Neural cell (in vitro differentiated cells): ENCODE measurements at regions not wholly inside any gene's neighbourhood (a gene's known extent, or its start where the extent isn't known, plus 50 kb on each side); places are given as distances from the start of the nearest gene placed in this dataset.

ENCODE experiments used
- H2AFZ ChIP-seq: fragments of 200-600, 300-800 bp; sonication (generic), shearing (Covaris generic); 2 replicates; pipeline ENCODE4 v1.6.0; 2014; ENCODE audit warnings: low read depth, mild to moderate bottlenecking, antibody characterized with exemption, low read length, moderate library complexity
- H3F3A ChIP-seq: fragments of 200-600 bp; shearing (Covaris generic); 2 replicates; pipeline ENCODE4 v1.6.1; 2016; ENCODE audit warnings: mild to moderate bottlenecking, moderate library complexity, mixed read lengths, antibody characterized with exemption, low read length; ENCODE audit not compliant: insufficient read depth, poor library complexity, severe bottlenecking
- H3K27ac ChIP-seq: fragments of 200-600, 300-800 bp; sonication (generic), shearing (Covaris generic); 2 replicates; pipeline ENCODE4 v1.5.1; 2014; ENCODE audit warnings: mild to moderate bottlenecking, low read length, moderate library complexity
- H3K27me3 ChIP-seq: fragments of 300-800, 200-600 bp; sonication (generic), shearing (Covaris generic); 2 replicates; pipeline ENCODE4 v1.6.0; 2014; ENCODE audit warnings: mild to moderate bottlenecking, low read depth, low read length, moderate library complexity; ENCODE audit not compliant: insufficient read depth
- H3K36me3 ChIP-seq: fragments of 300-800, 200-600 bp; sonication (generic), shearing (Covaris generic); 2 replicates; pipeline ENCODE4 v1.5.1; 2014; ENCODE audit warnings: mild to moderate bottlenecking, antibody characterized with exemption, low read length, moderate library complexity; ENCODE audit not compliant: insufficient read depth
- H3K4me2 ChIP-seq: fragments of 300-800, 200-600 bp; sonication (generic), shearing (Covaris generic); 2 replicates; pipeline ENCODE4 v1.6.0; 2014; ENCODE audit warnings: mild to moderate bottlenecking, low read length
- H3K4me3 ChIP-seq: fragments of 300-800, 200-600 bp; sonication (generic), shearing (Covaris generic); 2 replicates; pipeline ENCODE4 v1.5.1; 2014; ENCODE audit warnings: mild to moderate bottlenecking, low read length, moderate library complexity
- H3K79me2 ChIP-seq: fragments of 200-600 bp; shearing (Covaris generic); replicated peaks from 2 replicates; pipeline ENCODE4 v1.6.0; 2014; ENCODE audit warnings: mild to moderate bottlenecking, low read length, moderate library complexity; ENCODE audit not compliant: insufficient read depth
- H3K9ac ChIP-seq: fragments of 300-800, 200-600 bp; sonication (generic), shearing (Covaris generic); 2 replicates; pipeline ENCODE4 v1.6.1; 2016; ENCODE audit warnings: mild to moderate bottlenecking, low read length, mixed read lengths
- H3K9me2 ChIP-seq: fragments of 200-600 bp; shearing (Covaris generic); 2 replicates; pipeline ENCODE4 v1.6.1; 2016; ENCODE audit warnings: mild to moderate bottlenecking, low read length, mixed read lengths; ENCODE audit not compliant: insufficient read depth
- H3K9me3 ChIP-seq: fragments of 200-600, 300-800 bp; sonication (generic), shearing (Covaris generic); 2 replicates; pipeline ENCODE4 v1.6.1; 2016; ENCODE audit warnings: mild to moderate bottlenecking, mixed run types, low read length, moderate library complexity, mixed read lengths
- H4K20me1 ChIP-seq: fragments of 200-600 bp; shearing (Covaris generic); 2 replicates; pipeline ENCODE4 v1.6.1; 2016; ENCODE audit warnings: mild to moderate bottlenecking, mixed run types; ENCODE audit not compliant: insufficient read depth
- EP300 ChIP-seq: fragments of 450-650 bp; conservative IDR thresholded peaks from 2 replicates; pipeline ENCODE4 v1.6.1; 2014; ENCODE audit warnings: antibody characterized with exemption, mild to moderate bottlenecking, moderate library complexity; ENCODE audit not compliant: poor library complexity, severe bottlenecking
- EZH2 ChIP-seq: fragments of 200-600, 300-800 bp; shearing (Covaris generic), sonication (generic); IDR thresholded peaks from 2 replicates; pipeline ENCODE4 v1.6.1; 2014; ENCODE audit warnings: antibody characterized with exemption, low read length, borderline replicate concordance, mild to moderate bottlenecking; ENCODE audit not compliant: insufficient read depth, poor library complexity, severe bottlenecking
- MXI1 ChIP-seq: fragments of 450-650 bp; conservative IDR thresholded peaks from 2 replicates; pipeline ENCODE4 v1.6.1; 2014; ENCODE audit warnings: antibody characterized with exemption, mild to moderate bottlenecking; ENCODE audit not compliant: poor library complexity, severe bottlenecking
- POLR2AphosphoS5 ChIP-seq: IDR thresholded peaks from 2 replicates; pipeline ENCODE4 v1.6.1; 2012
- RAD21 ChIP-seq: fragments of 450-650 bp; conservative IDR thresholded peaks from 2 replicates; pipeline ENCODE4 v1.6.1; 2014; ENCODE audit warnings: antibody characterized with exemption, mild to moderate bottlenecking, moderate library complexity
- SMC3 ChIP-seq: fragments of 450-650 bp; conservative IDR thresholded peaks from 2 replicates; pipeline ENCODE4 v1.6.1; 2014; ENCODE audit warnings: antibody characterized with exemption, mild to moderate bottlenecking, moderate library complexity; ENCODE audit not compliant: poor library complexity
- TAF1 ChIP-seq: IDR thresholded peaks from 2 replicates; pipeline ENCODE4 v1.6.1; 2012; ENCODE audit warnings: low read depth
- TF ChIP-seq, protein P1 (sequence below): fragments of 450-650 bp; IDR thresholded peaks from 2 replicates; pipeline ENCODE4 v1.5.1; 2014; ENCODE audit warnings: antibody characterized with exemption, mild to moderate bottlenecking, moderate library complexity; ENCODE audit not compliant: poor library complexity, severe bottlenecking
- TF ChIP-seq, protein P2 (sequence below): IDR thresholded peaks from 2 replicates; pipeline ENCODE4 v1.6.1; 2012; ENCODE audit warnings: borderline replicate concordance

DNA sequence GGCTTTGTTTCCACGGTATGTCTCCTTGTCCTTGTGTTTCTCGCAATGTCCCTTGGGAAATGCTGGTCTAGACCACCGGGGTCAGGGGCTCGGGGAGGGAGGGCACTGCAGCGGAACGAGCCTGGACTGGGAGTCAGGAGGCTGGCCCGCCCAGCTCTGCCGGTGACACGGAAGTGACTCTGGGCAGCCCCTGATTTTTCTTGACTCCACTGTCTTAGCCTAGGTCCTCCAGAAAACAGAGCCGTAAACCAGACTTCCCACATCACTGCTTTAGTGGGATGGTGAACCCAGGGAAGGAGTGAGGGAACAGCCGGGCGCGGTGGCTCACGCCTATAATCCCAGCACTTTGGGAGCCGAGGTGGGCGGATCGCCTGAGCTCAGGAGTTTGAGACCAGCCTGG is 144.2 kb downstream of the ASB1 start:
- TF ChIP-seq MXI1 (no peak), EP300 (no peak), RAD21 (no peak), EZH2 (no peak), TAF1 (no peak), SMC3 (no peak), POLR2AphosphoS5 (no peak)
- TF ChIP-seq, protein P1, sequence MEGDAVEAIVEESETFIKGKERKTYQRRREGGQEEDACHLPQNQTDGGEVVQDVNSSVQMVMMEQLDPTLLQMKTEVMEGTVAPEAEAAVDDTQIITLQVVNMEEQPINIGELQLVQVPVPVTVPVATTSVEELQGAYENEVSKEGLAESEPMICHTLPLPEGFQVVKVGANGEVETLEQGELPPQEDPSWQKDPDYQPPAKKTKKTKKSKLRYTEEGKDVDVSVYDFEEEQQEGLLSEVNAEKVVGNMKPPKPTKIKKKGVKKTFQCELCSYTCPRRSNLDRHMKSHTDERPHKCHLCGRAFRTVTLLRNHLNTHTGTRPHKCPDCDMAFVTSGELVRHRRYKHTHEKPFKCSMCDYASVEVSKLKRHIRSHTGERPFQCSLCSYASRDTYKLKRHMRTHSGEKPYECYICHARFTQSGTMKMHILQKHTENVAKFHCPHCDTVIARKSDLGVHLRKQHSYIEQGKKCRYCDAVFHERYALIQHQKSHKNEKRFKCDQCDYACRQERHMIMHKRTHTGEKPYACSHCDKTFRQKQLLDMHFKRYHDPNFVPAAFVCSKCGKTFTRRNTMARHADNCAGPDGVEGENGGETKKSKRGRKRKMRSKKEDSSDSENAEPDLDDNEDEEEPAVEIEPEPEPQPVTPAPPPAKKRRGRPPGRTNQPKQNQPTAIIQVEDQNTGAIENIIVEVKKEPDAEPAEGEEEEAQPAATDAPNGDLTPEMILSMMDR, result no peak
- TF ChIP-seq, protein P2, sequence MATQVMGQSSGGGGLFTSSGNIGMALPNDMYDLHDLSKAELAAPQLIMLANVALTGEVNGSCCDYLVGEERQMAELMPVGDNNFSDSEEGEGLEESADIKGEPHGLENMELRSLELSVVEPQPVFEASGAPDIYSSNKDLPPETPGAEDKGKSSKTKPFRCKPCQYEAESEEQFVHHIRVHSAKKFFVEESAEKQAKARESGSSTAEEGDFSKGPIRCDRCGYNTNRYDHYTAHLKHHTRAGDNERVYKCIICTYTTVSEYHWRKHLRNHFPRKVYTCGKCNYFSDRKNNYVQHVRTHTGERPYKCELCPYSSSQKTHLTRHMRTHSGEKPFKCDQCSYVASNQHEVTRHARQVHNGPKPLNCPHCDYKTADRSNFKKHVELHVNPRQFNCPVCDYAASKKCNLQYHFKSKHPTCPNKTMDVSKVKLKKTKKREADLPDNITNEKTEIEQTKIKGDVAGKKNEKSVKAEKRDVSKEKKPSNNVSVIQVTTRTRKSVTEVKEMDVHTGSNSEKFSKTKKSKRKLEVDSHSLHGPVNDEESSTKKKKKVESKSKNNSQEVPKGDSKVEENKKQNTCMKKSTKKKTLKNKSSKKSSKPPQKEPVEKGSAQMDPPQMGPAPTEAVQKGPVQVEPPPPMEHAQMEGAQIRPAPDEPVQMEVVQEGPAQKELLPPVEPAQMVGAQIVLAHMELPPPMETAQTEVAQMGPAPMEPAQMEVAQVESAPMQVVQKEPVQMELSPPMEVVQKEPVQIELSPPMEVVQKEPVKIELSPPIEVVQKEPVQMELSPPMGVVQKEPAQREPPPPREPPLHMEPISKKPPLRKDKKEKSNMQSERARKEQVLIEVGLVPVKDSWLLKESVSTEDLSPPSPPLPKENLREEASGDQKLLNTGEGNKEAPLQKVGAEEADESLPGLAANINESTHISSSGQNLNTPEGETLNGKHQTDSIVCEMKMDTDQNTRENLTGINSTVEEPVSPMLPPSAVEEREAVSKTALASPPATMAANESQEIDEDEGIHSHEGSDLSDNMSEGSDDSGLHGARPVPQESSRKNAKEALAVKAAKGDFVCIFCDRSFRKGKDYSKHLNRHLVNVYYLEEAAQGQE, result no peak
- Histone ChIP-seq H3K27me3 (no peaks in the 10 kb centered on the region), H4K20me1 (no peaks in the 10 kb centered on the region), H3K9me2 (no peaks in the 10 kb centered on the region), H3F3A (no peaks in the 10 kb centered on the region), H3K27ac (no peak overlapping the region), H3K4me3 (no peak overlapping the region), H2AFZ (no peak overlapping the region), H3K9ac (no peak overlapping the region), H3K79me2 (no peaks in the 10 kb centered on the region), H3K9me3 (no peaks in the 10 kb centered on the region), H3K36me3 (no peaks in the 10 kb centered on the region), H3K4me2 (no peak overlapping the region)

DNA sequence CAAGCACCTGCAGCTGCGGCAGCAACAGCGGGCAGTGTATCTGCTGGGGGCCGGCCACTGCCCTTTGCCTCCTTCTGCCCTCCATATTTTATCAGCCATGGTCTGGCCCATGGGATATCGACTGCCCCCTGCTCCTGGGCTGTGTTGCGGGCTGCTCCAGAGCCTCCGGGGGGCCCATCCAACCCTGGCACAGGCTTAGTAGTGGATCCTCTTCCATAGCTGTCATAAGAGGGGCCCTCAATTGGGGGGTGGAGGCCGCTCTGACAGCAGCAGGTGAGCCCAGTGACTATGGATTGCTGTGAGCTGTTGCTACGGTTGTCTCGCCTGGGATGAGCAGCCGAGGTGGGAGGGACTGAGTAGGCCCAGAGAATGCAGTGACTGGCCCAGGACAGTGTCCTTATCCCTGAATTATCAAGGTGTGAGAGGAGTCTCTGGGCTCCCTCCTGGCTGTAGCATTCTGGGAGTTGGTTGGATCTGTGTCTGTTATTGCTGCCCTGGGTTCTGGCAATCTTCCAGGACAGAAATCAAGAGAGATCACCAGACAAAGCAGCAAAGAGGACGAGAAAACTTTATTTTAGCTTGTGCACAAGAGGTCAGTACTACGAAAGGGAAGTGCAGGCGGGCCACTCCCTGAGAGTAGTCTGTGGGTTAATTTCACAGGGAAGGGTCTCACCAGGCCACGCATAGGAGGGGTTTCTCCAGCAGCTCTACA is 145.1 kb downstream of the ASB1 start:
- no peaks in the 10 kb centered on the region for H4K20me1 ChIP-seq
- no peaks in the 10 kb centered on the region for H3K27me3 ChIP-seq
- no peaks in the 10 kb centered on the region for H3K9me2 ChIP-seq
- H3K79me2 ChIP-seq, result no peaks in the 10 kb centered on the region
- H3K4me3 ChIP-seq, result no peak overlapping the region
- no peak overlapping the region for H3K4me2 ChIP-seq
- TF ChIP-seq, protein P1, result no peak
- TF ChIP-seq POLR2AphosphoS5 (no peak), MXI1 (no peak), EP300 (no peak), EZH2 (no peak)
- no peaks in the 10 kb centered on the region for H3F3A ChIP-seq
- H3K9ac ChIP-seq, result no peak overlapping the region
- no peaks in the 10 kb centered on the region for H3K36me3 ChIP-seq
- no peaks in the 10 kb centered on the region for H3K9me3 ChIP-seq
- no peak overlapping the region for H3K27ac ChIP-seq
- no peak overlapping the region for H2AFZ ChIP-seq
